ENCODE measurements at regions not wholly inside any gene's neighbourhood (a gene's known extent, or its start where the extent isn't known, plus 50 kb on each side); places are given as distances from the start of the nearest gene placed in this dataset.

DNA sequence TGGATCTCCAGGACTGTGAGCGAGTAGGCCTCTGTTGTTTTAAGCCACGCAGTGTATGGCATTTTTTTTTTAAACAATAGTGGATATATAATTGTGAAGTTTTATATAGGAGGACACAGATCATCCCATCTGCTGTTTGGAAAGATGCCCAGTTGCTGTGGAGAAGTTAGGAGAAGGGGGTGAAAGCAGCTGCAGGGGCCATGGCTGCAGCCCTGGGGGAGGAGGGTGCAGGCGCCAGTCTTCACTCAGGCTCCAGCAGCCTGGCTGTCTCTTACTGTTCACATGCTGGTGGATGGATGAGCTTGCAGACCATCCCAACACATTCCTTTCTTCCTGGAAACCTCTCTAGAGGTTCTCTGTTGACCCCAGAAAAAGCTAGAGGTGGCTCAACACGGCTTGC is 242.3 kb downstream of the TEX29 start:
- H3K9me3 Mint-ChIP-seq = no peaks in the 10 kb centered on the region
- no peak for ATAC-seq (ENCODE audit: low read depth)
- H3K27me3 Mint-ChIP-seq = peaks cover 3% of the 10 kb centered on the region
- ChIA-PET CTCF (no interaction called here), POLR2A (no interaction called here)
- H3K27ac Mint-ChIP-seq = no peak overlapping the region
- intact Hi-C loops (cut with micrococcal nuclease) = no loop called here
- no peak overlapping the region for H3K4me3 Mint-ChIP-seq
- no peaks in the 10 kb centered on the region for H3K36me3 Mint-ChIP-seq (ENCODE audit: low read depth)
- TF ChIP-seq, protein P1, sequence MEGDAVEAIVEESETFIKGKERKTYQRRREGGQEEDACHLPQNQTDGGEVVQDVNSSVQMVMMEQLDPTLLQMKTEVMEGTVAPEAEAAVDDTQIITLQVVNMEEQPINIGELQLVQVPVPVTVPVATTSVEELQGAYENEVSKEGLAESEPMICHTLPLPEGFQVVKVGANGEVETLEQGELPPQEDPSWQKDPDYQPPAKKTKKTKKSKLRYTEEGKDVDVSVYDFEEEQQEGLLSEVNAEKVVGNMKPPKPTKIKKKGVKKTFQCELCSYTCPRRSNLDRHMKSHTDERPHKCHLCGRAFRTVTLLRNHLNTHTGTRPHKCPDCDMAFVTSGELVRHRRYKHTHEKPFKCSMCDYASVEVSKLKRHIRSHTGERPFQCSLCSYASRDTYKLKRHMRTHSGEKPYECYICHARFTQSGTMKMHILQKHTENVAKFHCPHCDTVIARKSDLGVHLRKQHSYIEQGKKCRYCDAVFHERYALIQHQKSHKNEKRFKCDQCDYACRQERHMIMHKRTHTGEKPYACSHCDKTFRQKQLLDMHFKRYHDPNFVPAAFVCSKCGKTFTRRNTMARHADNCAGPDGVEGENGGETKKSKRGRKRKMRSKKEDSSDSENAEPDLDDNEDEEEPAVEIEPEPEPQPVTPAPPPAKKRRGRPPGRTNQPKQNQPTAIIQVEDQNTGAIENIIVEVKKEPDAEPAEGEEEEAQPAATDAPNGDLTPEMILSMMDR (IDR thresholded peaks at IDR 0.05) = no peak
- no peak for DNase-seq
- H3K4me1 Mint-ChIP-seq = no peaks in the 10 kb centered on the region

DNA sequence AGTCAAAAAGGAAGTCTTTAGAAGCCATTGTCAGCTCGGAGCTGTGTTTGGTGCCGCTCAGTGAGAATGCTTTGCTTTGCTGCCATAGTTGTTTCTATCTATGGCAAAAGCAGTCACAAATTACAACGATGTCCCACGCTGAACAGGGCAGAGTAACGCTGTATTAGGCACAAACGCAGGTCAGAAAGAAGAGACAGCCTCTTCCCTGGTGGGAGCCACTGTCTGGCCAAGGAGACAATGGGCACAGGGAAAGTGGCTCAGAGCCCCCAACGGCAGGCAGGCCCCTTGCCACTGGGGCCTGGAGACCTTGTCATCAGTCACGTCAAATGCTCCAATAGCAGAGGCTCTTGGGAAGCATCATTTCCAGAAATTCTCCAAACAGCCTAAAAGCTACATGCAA is 244.2 kb downstream of the TEX29 start:
- DNase-seq = no peak
- no peaks in the 10 kb centered on the region for H3K36me3 Mint-ChIP-seq (ENCODE audit: low read depth)
- TF ChIP-seq, protein P1 (IDR thresholded peaks at IDR 0.05) = no peak
- intact Hi-C loops (cut with micrococcal nuclease) = no loop called here
- H3K9me3 Mint-ChIP-seq = no peaks in the 10 kb centered on the region
- H3K27ac Mint-ChIP-seq = no peak overlapping the region
- CTCF ChIA-PET = interaction anchor here (0.7 kb wide), 1 partner anchor 46 kb away, joined by 3 read pairs; no protein-coding TSS in a partner anchor
- ATAC-seq (ENCODE audit: low read depth) = no peak
- POLR2A ChIA-PET = no interaction called here
- H3K4me3 Mint-ChIP-seq = no peak overlapping the region
- H3K27me3 Mint-ChIP-seq = no peaks in the 10 kb centered on the region
- H3K4me1 Mint-ChIP-seq = no peaks in the 10 kb centered on the region

DNA sequence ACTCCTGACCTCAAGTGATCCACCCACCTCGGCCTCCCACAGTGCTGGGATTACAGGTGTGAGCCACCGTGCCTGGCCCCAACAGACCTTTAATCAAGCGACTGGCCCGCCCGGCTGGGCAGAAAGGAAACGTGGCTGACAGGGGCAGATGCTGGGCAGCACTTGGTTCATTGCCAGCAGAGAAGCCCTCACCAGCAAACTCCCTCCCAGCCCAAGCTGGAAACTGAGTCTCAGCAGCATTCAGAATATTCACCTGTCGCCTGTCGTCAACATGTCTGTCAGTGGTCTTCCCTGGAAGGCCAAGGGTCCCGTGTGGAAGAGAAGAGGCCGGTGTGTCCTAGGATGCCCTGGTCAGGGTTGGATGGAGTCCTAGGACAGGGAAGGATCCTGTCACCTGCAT is 245.0 kb downstream of the TEX29 start:
- POLR2A ChIA-PET = no interaction called here
- DNase-seq (no peak), ATAC-seq (ENCODE audit: low read depth) (no peak)
- Mint-ChIP-seq H3K9me3 (no peaks in the 10 kb centered on the region), H3K36me3 (ENCODE audit: low read depth) (no peaks in the 10 kb centered on the region), H3K27me3 (no peaks in the 10 kb centered on the region), H3K4me3 (no peak overlapping the region), H3K27ac (no peak overlapping the region), H3K4me1 (no peaks in the 10 kb centered on the region)
- TF ChIP-seq, protein P1 (IDR thresholded peaks at IDR 0.05) = no peak
- CTCF ChIA-PET = no interaction called here
- intact Hi-C loops (cut with micrococcal nuclease) = no loop called here

DNA sequence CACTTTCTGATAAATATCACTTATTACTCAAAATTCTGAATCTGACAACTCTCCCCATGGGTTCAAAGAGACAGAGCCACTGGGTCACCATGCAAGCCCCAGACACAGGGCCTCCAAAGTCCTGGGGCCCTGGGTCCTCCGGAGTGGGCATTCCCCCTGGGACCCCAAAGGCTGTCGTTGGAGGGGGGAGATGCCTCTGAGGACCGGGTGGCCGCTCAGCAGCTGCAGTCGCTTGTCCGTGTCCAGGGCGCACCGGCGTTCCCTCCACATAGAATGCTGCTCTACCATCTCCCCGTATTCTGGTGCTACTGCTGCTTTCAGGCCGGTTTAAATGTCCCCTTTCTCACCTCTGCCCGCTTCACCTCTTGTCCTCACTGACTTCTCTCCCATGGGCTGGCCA is 246.1 kb downstream of the TEX29 start:
- Mint-ChIP-seq H3K4me3 (no peak overlapping the region), H3K27me3 (no peaks in the 10 kb centered on the region), H3K9me3 (no peaks in the 10 kb centered on the region), H3K27ac (no peak overlapping the region), H3K36me3 (ENCODE audit: low read depth) (no peaks in the 10 kb centered on the region), H3K4me1 (no peaks in the 10 kb centered on the region)
- DNase-seq (no peak), ATAC-seq (ENCODE audit: low read depth) (no peak)
- ChIA-PET CTCF (no interaction called here), POLR2A (no interaction called here)
- TF ChIP-seq, protein P1 (IDR thresholded peaks at IDR 0.05) = no peak
- intact Hi-C loops (cut with micrococcal nuclease) = no loop called here

DNA sequence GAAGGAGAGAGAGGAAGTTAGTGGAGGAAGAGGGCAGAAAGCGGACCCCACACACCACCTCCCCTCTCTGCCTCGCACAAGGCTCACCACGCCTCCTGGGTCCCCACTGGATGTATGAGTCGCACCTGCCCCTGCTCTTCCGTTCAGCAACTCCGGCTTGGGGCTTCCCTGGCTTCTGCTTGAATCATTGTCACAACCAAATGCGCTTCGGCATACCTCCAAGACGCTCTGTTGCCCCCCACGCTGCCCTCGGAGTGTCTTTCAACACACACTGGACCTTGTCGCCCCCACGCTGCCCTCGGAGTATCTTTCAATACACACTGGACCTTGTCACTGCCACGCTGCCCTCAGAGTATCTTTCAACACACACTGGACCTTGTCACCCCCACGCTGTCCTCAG is 247.2 kb downstream of the TEX29 start:
- ATAC-seq (ENCODE audit: low read depth) (no peak), DNase-seq (no peak)
- Mint-ChIP-seq H3K27me3 (no peaks in the 10 kb centered on the region), H3K9me3 (no peaks in the 10 kb centered on the region), H3K36me3 (ENCODE audit: low read depth) (no peaks in the 10 kb centered on the region), H3K27ac (no peak overlapping the region), H3K4me3 (no peak overlapping the region), H3K4me1 (no peaks in the 10 kb centered on the region)
- CTCF ChIA-PET = no interaction called here
- intact Hi-C loops (cut with micrococcal nuclease) = no loop called here
- POLR2A ChIA-PET = no interaction called here
- TF ChIP-seq, protein P1 (IDR thresholded peaks at IDR 0.05) = no peak
